Mammary epithelial cell (primary cell): ENCODE measurements at regions not wholly inside any gene's neighbourhood (a gene's known extent, or its start where the extent isn't known, plus 50 kb on each side); places are given as distances from the start of the nearest gene placed in this dataset.

Experiments used
- EZH2 ChIP-seq: IDR thresholded peaks from 2 replicates; pipeline ENCODE4 v1.6.1; 2012; ENCODE audit warnings: low read length, inconsistent platforms, borderline replicate concordance
- TF ChIP-seq, protein P1 (sequence below), 2 donors: IDR thresholded peaks in 1 of 2; conservative IDR thresholded peaks in 1 of 2; 2 replicates each; pipeline ENCODE4 v1.5.1; 2011 to 2012; ENCODE audit warnings: inconsistent platforms in 2 of 2, low read length in 2 of 2, mild to moderate bottlenecking in 2 of 2, control low read depth in 1 of 2, low read depth in 1 of 2; ENCODE audit not compliant: insufficient read depth in 1 of 2; ENCODE audit errors: extremely low read depth in 1 of 2

DNA sequence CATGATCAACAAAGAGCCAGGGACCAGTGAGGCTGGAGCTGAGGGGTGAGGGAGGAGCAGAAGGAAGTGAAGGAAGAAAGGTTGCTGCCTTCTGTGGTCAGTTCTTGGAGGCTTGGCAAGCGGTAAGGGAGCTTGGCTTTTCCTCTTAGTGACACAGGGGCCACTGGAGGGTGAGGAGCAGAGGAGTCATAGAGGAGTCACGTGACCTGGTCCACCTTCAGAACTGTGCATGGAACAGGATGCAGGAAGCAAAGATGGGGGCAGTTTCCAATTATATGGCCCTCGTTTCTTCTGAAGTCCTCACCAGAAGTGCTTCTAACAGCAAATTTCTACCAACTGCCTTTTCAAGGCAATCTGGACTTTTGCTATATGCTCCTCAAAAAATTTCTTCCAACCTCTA, 326.9 kb upstream of the SMIM21 start:
- TF ChIP-seq, protein P1, sequence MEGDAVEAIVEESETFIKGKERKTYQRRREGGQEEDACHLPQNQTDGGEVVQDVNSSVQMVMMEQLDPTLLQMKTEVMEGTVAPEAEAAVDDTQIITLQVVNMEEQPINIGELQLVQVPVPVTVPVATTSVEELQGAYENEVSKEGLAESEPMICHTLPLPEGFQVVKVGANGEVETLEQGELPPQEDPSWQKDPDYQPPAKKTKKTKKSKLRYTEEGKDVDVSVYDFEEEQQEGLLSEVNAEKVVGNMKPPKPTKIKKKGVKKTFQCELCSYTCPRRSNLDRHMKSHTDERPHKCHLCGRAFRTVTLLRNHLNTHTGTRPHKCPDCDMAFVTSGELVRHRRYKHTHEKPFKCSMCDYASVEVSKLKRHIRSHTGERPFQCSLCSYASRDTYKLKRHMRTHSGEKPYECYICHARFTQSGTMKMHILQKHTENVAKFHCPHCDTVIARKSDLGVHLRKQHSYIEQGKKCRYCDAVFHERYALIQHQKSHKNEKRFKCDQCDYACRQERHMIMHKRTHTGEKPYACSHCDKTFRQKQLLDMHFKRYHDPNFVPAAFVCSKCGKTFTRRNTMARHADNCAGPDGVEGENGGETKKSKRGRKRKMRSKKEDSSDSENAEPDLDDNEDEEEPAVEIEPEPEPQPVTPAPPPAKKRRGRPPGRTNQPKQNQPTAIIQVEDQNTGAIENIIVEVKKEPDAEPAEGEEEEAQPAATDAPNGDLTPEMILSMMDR (conservative IDR thresholded peaks at IDR 0.05 in 1 of 2, IDR thresholded peaks at IDR 0.05 in 1 of 2; ENCODE audit: extremely low read depth in 1 of 2, insufficient read depth in 1 of 2, low read depth in 1 of 2, low read length in 2 of 2) = no peak
- no peak for TF ChIP-seq EZH2
